HG03520 (cell line): ENCODE measurements at regions not wholly inside any gene's neighbourhood (a gene's known extent, or its start where the extent isn't known, plus 50 kb on each side); places are given as distances from the start of the nearest gene placed in this dataset.
"Not testable (repeated sequence)": the region's sequence is repeated elsewhere in the genome, so short reads cannot be mapped to it uniquely, and the experiment has no call there.

Source experiments
- ATAC-seq: cut with Tn5 transposase; IDR thresholded peaks from one replicate; pipeline ENCODE4 v1.9.1; 2021; ENCODE audit warnings: mild to moderate bottlenecking, moderate library complexity; ENCODE audit not compliant: unreplicated experiment

DNA sequence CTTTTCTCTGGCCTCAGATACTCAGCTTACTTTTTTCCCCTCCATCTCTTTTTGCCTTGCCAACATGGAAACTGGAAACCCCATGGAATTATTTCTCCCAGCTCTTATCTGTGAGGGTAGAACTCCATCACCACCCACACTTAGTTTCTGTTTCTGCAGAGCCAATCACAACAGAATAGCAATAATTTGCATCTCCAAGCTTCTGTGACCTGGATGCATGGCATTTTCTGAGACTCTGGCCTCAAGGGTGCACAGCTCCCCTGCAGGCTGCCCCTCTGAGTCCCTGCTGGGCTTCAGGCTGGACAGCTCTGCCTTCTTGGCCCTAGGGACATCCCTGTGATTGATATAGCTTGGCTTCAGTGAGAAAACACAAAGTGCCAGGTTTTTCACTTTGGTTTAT, 316.5 kb upstream of the FZD8 start:
- not testable (repeated sequence) for ATAC-seq

DNA sequence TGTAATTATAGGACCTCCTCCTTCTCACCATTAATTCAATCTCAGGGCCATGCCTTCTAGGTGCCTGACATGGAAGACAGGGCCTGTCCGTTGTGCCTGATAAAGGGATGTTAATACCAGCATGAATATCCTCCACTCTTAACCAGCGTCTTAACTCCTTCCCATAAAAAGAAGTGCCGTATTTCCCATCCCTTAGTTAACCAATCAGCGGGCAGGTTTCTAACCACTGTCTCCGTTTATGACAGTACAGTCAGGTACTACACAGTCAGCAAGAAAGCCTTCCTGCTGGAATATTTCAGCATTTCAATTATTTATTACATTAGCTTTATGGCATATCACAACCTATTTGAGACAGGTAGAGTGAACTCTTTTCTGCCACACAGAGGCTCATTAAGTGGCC, 308.6 kb upstream of the FZD8 start:
- ATAC-seq = no peak

DNA sequence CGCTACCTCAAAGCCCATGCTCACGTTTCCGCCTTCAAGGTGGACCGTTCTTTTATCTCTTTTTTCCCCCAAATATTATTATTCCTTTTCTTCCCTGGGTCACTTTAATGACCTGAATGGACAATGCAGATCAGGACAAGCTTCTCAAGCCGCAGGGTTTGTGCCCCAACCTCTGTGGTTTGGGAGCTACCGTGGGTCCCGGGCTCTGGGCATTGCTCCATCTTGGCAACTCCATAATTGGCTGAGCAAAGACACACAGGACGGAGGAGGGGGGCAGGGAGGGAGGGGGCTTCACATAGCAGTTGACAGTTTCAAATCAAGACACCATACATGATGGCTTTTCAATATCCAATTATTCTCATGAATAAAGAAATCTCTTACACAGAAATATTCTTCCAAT, 308.1 kb upstream of the FZD8 start:
- no peak for ATAC-seq

DNA sequence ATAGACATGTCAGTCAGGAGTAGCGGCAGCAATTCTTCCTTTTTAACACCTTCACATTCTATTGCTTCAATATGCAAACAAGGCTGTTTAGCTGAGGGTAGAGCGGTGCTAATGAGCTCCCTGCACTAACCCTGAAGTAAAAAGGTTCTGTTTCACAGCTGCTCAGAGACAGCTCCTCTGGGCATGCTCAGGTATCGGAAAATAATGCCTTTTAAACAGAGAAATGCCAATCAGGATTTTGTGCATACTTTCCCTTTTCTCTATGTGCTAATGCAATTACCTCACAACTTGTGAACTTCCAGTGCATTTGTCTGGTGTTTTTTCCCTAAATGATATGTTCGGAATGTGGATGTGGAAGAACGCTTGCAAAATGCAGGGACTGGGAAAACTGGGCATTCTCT, 307.7 kb upstream of the FZD8 start:
- ATAC-seq = no peak

DNA sequence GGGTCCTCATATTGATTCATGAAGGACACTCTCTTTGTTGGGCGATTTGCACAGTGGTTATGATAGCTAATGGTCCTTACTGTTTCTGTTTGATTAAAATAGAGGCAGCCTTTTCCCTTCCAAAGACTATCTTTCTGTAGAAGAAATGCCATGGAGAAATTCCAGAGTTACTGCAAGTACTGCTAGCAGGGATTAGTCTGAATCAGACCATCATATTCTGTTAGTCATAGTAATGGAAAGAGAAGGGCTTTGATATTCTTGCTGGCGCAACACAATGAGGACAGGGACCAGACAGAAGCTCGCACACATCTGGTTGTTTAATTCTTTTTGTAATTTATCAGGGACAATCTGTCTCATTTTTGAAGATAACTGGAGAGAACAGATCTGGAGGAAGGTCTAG, 304.5 kb upstream of the FZD8 start:
- no peak for ATAC-seq

DNA sequence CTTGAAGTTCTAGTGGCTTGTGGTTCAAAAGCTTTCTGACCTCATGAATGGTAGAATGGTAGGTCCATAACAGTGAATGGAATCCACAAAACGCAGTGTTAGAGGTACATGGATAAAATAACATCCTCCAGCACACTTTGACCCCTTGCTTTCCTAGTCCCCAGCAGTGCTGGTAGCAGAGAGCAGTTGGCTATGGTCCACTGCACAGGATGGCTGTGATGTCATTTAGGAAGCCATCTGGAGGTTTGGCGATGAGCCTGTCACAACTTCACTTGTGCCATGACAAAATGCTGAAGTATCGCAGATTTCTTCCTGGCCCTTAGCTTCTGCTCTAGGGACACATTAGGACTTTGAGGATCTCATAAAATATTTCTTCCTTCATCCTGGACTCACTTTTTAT, 300.0 kb upstream of the FZD8 start:
- no peak for ATAC-seq

DNA sequence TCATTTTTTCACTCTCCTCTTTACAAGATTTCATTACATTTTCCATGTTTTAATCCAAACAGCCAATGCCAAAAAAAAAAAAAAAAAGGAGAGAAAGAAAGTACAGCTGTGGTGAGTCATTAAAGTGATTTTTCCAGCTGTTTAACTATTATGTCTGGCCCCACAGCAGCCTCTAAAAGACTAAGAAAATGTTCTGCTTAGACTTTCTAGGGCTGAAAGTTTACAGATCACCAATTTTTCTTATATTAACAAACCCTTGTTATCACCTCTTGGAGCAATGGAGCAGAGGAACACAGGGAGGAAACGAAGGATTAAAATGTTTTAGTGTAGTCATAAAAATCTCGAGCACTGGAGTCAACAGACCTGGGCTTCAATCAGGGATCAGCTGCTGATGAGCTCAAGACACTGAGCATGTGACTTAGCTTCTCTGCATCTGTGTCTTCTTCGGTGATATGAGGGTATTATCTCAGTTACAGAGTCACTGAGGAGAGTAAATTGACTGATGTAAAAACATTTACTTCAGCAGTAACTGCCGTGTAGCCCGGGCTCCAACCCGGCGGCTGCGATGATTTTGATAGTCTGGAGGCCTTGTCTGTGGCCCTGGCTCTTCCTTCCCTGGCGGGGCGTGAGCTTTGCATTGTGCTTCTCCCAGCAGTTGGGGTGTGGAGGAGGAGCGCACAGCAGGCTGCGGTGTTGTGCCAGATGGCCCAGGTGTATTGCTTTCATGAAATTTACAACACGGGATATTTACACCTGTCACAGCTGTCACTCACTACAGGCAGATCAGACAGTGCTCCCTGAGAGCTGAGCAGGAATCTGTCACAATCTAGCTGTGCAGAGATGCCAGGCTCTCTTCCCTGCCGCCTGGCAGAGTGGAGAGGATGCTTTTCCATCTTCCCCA, 298.3 kb upstream of the FZD8 start:
- no peak for ATAC-seq

DNA sequence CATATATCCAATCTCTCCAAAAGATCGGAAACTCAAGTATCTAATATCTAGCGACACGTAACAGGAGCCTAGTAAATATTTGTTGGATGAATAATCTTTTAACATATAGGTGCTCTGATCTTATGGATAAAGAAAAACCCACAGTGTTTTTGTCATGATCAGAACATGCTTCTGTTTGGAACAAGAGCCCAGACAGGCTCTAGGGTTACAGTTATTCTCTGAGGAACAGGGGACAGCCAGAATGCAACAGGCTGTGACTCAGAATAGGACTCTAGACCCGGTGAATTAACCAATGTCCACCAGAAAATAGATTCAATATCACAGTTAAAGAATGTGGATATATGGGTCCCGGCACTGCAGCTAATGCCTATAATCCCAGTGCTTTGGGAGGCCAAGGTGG, 296.1 kb upstream of the FZD8 start:
- ATAC-seq = no peak

DNA sequence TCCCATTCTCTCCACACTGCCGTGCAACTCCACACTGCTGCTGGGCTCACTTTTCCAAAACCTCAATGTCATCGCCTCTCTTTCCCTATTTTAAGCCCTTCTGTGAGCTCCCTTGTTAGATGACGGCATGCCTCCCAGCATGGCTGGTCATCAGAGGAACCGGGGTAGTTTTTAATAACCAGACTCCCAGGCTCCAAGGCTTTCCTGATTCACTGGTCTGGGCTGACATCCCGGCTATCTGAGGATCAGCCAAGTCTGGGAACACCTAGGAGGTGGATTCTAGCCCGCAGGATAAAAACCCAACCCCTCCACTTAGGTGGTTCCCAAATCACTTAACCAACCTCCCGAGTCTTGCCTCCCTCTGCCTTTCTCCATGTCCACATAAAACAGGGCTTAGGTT, 295.4 kb upstream of the FZD8 start:
- ATAC-seq = no peak

DNA sequence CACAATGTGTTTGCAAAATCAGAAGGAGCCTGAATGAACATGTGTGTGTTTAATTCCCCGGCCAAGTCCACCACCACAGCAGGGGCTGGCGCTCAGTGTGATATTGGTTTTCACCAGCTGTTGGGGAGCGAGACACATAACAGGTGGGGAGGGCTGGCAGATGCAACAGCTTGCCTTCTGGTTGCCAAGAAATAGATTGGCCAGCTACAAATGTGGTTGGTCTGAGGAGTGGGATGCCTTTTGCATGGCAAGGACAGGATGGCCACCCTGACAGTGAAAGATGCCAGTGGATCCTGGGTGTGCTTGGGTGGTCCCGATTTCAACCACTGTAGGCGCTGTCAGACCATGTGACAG, 292.5 kb upstream of the FZD8 start:
- ATAC-seq = no peak

DNA sequence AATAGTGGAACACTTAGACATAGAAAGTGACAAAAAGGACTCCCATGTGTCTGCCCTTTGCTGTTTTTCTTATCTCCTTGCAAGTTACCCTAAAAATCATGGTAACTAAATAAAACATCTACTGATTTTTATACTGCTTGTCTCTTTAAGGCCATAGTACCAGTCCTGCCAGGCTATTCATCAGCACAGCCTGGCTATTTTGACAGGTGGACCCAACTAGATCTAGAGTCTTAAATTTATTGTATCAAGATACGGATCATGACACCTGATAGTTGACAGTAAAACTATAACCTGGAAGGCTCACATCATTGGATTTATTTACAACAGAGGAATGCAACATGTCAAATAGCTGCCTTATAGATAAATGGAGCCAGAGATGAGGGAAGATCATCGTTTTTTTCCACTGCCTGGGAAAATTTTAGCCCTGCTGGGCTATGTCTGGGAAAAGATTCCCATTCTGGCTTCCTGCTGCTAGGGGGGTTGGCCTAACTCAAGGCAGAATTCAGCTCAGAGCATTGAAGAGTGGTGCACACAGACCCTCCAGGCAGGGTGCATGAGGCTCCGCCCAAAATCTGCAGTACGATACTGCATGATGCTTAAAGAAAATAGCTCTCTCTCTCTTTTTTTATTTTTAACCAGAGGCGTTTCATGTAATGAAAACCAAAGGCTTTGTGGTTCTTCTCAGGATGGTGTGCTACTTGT, 292.0 kb upstream of the FZD8 start:
- ATAC-seq = no peak

DNA sequence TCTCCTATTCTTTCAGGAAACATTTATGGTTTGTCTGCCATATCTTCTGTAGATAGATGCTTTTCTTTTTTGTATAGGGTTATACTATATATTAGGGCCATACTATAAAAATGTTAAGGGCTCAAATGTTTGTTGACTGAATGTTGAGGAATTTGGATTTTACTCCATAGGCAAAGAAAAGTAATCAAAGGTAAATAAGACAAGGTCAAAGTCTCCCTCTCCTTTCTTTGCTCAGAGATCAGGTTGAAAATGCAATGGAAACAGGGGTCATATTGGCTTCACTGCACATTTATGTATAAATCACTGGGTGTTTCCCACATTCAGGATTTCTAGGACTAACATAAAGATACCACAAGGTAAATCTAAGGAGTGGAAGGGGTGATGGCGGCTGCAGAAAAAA, 291.4 kb upstream of the FZD8 start:
- ATAC-seq = no peak

DNA sequence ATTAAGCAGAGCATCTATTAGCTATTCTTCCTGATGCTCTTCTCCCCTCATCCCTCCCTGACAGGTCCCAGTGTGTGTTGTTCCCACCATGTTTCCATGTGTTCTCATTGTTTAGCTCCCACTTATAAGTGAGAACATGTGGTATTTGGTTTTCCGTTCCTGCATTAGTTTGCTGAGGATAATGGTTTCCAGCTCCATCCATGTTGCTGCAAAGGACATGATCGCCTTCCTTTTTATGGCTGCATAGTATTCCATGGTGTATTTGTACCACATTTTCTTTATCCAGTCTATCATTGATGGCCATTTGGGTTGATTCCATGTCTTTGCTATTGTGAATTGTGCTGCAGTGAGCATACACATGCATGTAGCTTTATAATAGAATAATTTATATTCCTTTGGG, 287.9 kb upstream of the FZD8 start:
- ATAC-seq = not testable (repeated sequence)

DNA sequence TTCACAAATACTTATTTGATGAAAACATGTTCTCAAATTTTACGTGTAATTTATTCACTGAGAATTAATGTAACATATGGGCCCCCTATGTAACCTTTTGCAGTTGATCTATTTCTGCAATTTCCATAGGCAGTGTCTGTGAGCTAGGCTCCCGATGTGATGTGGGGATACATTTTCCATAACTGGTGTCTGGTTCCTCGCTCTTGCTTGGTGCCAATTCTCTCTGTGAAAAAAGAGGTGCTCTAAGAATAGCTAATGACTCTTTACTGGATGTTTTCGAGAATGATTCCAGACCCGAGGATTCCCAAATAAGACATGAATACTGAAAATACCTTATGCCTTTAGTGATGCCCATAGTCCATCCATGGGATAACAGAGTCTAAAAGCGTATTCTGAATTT, 286.7 kb upstream of the FZD8 start:
- ATAC-seq = no peak

DNA sequence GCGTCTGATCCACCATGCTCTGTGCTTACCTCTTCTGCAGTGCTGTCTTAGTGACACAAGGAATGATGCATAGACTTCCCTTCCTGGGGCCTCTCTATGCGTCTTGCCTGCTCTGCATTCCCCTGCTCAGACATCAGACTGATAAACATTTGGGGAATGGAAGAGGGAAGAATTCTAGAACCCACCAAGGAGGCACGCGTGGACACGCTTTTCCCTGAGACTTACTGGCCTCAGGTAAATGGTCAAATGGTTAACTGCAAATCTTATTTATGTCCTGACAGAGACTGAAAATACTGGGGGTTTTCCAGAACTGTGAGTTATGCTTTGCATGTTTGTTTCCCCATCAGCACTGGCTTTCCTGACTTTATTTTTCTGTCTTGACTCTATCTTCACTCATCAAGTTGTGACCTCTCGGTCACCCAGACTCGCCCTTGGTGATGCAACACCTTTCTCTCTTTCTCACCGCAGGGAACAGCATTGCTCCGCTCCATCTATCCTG, 285.9 kb upstream of the FZD8 start:
- no peak for ATAC-seq

DNA sequence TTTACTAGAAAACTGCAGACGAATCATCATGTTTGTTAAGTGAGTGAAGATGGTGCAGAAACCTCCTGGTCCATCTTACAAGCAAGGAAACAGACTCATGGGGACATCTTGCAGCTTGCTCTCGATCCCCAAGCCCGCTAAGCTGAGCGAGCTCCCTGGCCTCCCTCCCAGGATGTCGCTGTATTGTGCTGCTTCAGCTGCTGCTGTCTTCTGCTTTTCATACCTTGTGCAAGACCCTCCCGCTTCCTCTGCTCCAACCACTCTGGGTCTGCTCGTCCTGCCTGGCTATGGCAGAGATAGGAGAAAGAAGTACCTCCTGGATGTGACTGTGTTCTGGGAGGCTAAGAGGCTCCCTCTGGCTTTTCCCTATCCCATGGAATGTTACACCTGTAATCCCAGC, 285.2 kb upstream of the FZD8 start:
- ATAC-seq = no peak

DNA sequence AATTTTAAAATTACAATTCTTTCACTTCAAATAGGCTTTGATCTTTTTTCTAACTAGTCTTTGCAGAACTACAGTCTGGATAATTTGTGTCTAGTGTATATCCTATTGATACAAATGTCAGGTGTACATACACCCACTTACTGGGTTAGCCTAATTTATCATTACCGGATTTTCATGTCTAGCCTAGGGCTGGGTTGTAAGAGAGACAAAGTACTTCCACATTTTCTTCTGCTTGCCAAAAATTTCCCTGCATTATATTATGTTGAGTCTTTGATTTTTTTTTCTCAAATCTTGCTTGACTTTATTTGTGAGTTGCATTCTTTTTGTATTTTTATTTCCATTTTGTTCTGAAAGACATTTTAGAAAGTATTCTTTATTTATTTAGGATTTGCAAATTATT, 284.8 kb upstream of the FZD8 start:
- ATAC-seq = no peak

DNA sequence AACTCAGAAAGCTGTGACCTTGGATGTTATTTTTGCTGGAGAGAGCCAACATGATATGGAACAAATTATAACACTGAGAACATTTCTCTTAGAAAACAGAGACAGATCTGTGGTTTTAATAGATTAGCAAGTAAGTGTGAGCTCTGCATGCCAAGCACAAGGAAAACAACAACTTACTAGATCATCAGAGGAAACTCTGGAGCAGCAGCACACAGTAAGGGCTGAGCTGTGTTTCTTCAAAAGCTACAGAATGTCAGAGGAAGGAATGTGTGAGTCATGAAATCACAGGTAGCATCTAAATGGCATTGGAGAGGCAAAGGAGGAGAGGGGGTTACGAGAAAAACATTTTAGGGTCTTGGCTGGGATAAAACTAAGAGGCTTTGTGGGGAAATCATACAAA, 283.4 kb upstream of the FZD8 start:
- ATAC-seq = no peak

DNA sequence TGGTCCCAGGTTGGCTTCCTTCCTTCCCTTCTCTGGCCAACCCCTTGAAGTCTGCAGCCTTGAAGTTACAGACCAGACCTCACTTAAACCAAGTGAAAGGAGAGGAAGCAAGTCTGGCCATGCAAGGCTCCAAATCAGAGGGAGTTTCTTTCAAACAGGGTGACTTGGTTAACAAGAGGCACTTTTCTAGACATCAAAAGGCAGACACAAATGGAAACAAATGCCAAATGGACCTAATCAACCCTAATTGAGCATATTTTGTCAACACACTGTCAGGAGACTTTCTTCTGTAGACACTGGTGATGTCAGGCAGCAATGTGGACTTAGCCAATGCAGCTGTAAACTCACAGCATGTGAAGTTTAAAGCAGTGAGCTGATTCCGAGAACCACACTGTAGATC, 282.7 kb upstream of the FZD8 start:
- ATAC-seq = no peak

DNA sequence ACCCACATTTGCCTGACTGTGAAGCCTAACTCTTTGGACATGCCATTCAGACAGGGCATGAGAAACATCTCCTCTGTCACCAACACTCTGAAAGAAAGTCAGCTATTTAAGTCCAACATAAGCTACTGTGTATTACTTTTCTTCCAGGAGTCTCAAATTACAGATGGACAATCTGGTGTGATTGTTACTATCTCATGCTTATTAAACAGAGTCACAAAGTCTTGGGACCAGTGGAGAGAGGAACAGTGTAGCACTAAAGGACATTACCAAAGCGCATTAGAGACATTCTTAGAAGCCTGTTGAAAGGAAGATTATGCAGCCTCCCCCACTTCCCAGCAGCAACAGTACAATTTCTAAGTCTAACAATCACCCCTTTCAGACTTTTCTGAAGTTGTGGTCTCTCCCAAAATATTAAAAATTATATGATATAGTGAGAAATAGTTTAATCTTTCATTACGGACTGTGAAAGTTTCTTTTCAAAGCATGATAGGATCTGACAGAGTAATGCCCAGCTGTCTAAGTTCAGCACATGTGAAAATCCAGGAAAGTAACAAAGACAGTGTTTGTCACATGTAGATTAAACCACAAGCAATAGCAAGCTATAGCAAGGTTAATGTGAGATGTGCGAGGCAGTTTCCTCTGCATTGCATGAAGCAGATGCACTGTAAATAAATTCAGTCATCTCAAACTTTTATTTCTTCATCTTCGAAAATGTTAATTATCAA, 280.9 kb upstream of the FZD8 start:
- no peak for ATAC-seq

DNA sequence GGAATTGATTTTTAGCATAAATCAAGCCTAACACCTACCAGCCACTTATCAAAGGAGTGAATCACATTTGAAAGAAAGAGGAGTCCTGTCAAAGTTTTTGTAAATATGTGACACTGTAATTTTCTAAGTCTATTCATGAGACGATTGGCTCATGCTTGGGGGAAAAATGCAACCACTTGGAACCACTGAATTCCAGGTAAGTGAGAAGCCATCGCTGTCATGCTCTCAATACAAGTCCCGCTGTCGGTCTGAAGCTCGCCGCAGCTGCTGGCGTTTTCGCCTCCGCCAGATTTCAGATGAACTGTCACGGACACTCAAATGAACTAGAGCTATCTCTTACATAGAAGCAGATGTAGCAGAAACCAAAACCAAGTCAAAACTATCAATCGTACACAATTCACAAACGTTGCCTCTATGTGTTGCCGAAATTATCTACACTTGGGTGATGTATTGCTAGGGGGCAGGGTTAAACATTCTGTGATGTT, 279.8 kb upstream of the FZD8 start:
- no peak for ATAC-seq

DNA sequence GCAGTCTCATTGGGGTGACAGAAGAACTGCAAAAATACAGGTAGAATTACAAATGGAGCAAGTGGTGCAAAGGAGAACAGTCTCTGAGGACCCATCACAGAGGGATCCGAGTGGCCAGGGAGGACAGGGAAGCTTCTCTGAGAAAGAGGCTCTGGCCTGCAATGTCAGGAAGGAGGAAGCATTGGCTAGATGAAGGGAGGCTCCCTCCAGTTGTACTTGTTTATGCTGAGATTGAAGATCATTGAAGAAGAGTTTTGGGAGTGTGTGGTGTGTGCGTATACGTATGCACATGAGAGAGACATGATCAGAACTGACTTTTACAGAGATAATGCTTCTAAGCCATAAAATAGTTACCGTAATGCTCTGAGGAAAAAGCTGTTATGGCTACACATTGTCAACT, 274.7 kb upstream of the FZD8 start:
- no peak for ATAC-seq
